Transverse colon (tissue), 4 donors: ENCODE measurements at regions not wholly inside any gene's neighbourhood (a gene's known extent, or its start where the extent isn't known, plus 50 kb on each side); places are given as distances from the start of the nearest gene placed in this dataset.

Experiments
- DNase-seq: peaks from one replicate; pipeline ENCODE4 v3.0.0-alpha.2; 2019
- H3K27ac ChIP-seq, 4 donors: fragments of 200-600 bp; sonication (generic); 2 replicates each; pipeline ENCODE4 v1.5.1; 2016 to 2018; ENCODE audit warnings: inconsistent platforms in 4 of 4
- H3K27me3 ChIP-seq: fragments of 200-600 bp; sonication (generic); 2 replicates; pipeline ENCODE4 v1.5.1; 2017; ENCODE audit warnings: inconsistent platforms
- H3K36me3 ChIP-seq, 4 donors: fragments of 200-600 bp; sonication (generic); 2 replicates each; pipeline ENCODE4 v1.5.1; 2017 to 2019; ENCODE audit warnings: inconsistent platforms in 4 of 4
- H3K4me1 ChIP-seq, 4 donors: fragments of 200-600 bp; sonication (generic); 2 replicates each; pipeline ENCODE4 v1.5.1; 2017 to 2020; ENCODE audit warnings: inconsistent platforms in 4 of 4
- H3K4me3 ChIP-seq, 4 donors: fragments of 200-600 bp; sonication (generic); 1 replicate in 1 of 4; 2 replicates in 3 of 4; pipeline versions ENCODE4 v1.5.1 to v1.6.1; 2017 to 2019; ENCODE audit warnings: inconsistent platforms in 4 of 4
- H3K9me3 ChIP-seq, 2 donors: fragments of 200-600 bp; sonication (generic); 2 replicates each; pipeline ENCODE4 v1.5.1; 2017 to 2019; ENCODE audit warnings: inconsistent platforms in 2 of 2
- EP300 ChIP-seq: sonication (generic); formaldehyde crosslinking; IDR thresholded peaks from one replicate; pipeline ENCODE4 v1.6.1; 2017; ENCODE audit warnings: antibody characterized with exemption, low read depth
- POLR2A ChIP-seq: fragments of 450-650 bp; IDR thresholded peaks from one replicate; pipeline ENCODE4 v1.6.1; 2016; ENCODE audit warnings: antibody characterized with exemption, mild to moderate bottlenecking, moderate library complexity
- POLR2AphosphoS5 ChIP-seq, 3 donors: sonication (generic); formaldehyde crosslinking; IDR thresholded peaks; one replicate each; pipeline ENCODE4 v1.6.1; 2016; ENCODE audit warnings: antibody characterized with exemption in 3 of 3
- WGBS, 2 donors: methylation state at CpG; one replicate each; pipeline ENCODE4 v1.1.5; 2018; ENCODE audit warnings: low coverage in 1 of 2; 5-methylcytosine and 5-hydroxymethylcytosine counted together
- in situ Hi-C, 4 donors: fragments of 200-750 bp; cut with MboI; loops; one replicate each; pipeline versions ENCODE4 v1.15.0 to v1.15.1; 2017; ENCODE audit warnings: low sequenced_read_pairs in 3 of 4, low pct_ligation_motif_present in 1 of 4, low pct_unique_long_range_greater_than_20kb in 1 of 4
- intact Hi-C: fragments of 100-400 bp; cut with DNase I; formaldehyde crosslinking; loops from one replicate; pipeline ENCODE4 v1.15.1; 2023; ENCODE audit warnings: low total_unique reads
- TF ChIP-seq, protein P1 (sequence below), 5 experiments: fragments of 200-600 bp in 3 of 5; fragments of 450-650 bp in 2 of 5; sonication (generic) in 3 of 5; IDR thresholded peaks; 1 replicate in 2 of 5; 2 replicates in 3 of 5; pipeline ENCODE4 v1.5.1; 2016 to 2017; ENCODE audit warnings: antibody characterized with exemption in 5 of 5, inconsistent platforms in 3 of 5, mild to moderate bottlenecking in 2 of 5, moderate library complexity in 1 of 5

GRCh38 chr6:166767230-166767629, 140.2 kb upstream of the RPS6KA2 start:
- DNase-seq = no peak

DNA sequence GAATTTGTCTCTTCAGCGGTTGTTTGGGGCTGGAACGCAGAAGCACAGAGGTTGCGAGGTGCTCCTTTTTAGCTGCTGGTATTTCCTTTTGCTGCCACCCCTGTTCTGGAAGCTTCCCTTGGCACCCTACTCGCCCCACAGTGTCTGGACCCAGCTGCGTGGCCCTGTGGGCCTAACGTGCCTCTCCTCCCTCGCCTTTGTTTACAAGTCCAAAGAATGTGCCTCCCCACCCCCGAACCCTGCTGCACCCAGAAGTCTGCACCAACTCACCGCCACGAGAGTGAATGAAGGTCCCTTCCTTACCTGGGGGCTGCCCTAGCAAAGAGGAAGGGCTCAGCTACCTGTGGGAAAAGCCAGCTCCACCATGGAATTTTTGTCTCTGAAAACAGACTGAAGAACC, 139.7 kb upstream of the RPS6KA2 start:
- no peaks in the 10 kb centered on the region for H3K36me3 ChIP-seq
- H3K27ac ChIP-seq = no peak overlapping the region
- DNase-seq = no peak
- in situ Hi-C loops = loop anchor here in 2 of 4 donors (25.0 kb wide), 1 partner anchor 371 kb away; no protein-coding TSS in a partner anchor
- no peak overlapping the region for H3K4me3 ChIP-seq
- no peaks in the 10 kb centered on the region for H3K27me3 ChIP-seq
- intact Hi-C loops = no loop called here
- 67 to 93% methylated on average over 3 to 10 of the region's 10 CpGs for WGBS, 2 donors
- no peak for TF ChIP-seq POLR2A
- no peak for TF ChIP-seq EP300
- TF ChIP-seq POLR2AphosphoS5 (IDR thresholded peaks at IDR 0.05) = no peak
- TF ChIP-seq, protein P1, sequence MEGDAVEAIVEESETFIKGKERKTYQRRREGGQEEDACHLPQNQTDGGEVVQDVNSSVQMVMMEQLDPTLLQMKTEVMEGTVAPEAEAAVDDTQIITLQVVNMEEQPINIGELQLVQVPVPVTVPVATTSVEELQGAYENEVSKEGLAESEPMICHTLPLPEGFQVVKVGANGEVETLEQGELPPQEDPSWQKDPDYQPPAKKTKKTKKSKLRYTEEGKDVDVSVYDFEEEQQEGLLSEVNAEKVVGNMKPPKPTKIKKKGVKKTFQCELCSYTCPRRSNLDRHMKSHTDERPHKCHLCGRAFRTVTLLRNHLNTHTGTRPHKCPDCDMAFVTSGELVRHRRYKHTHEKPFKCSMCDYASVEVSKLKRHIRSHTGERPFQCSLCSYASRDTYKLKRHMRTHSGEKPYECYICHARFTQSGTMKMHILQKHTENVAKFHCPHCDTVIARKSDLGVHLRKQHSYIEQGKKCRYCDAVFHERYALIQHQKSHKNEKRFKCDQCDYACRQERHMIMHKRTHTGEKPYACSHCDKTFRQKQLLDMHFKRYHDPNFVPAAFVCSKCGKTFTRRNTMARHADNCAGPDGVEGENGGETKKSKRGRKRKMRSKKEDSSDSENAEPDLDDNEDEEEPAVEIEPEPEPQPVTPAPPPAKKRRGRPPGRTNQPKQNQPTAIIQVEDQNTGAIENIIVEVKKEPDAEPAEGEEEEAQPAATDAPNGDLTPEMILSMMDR (IDR thresholded peaks at IDR 0.05) = no peak
- H3K4me1 ChIP-seq = no peaks in the 10 kb centered on the region
- no peaks in the 10 kb centered on the region for H3K9me3 ChIP-seq

More at GRCh38 chr6:166767230-166767629, 140.2 kb upstream of the RPS6KA2 start:
- no peaks in the 10 kb centered on the region for H3K27me3 ChIP-seq
- no peaks in the 10 kb centered on the region for H3K9me3 ChIP-seq
- H3K4me3 ChIP-seq = no peak overlapping the region
- 88 to 92% methylated on average over 10 to 16 of the region's 16 CpGs for WGBS, 2 donors
- no peak for TF ChIP-seq POLR2A
- TF ChIP-seq, protein P1 (IDR thresholded peaks at IDR 0.05) = no peak
- TF ChIP-seq POLR2AphosphoS5 (IDR thresholded peaks at IDR 0.05) = no peak
- TF ChIP-seq EP300 = no peak
- no peak overlapping the region for H3K27ac ChIP-seq
- no peaks in the 10 kb centered on the region for H3K36me3 ChIP-seq
- no peaks in the 10 kb centered on the region for H3K4me1 ChIP-seq
- intact Hi-C loops (no loop called here), in situ Hi-C loops (loop anchor here in 2 of 4 donors (25.0 kb wide), 1 partner anchor 370 kb away; no protein-coding TSS in a partner anchor)

DNA sequence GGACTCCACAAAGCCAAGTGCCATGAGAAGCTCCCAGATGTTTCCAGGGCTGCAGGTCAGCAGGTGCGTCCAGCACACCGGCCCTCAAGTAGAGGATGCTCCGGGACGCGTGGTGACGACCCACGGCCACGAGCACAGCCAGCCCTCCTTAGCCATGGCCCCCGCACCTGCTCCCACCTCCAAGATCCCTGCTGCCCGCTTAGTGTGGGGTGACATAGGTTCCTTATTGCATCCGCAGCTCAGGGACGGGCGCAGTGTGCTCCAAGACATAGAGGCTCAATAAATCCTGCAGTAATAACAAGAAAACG, 138.1 kb upstream of the RPS6KA2 start:
- no peaks in the 10 kb centered on the region for H3K9me3 ChIP-seq
- in situ Hi-C loops = loop anchor here in 2 of 4 donors (25.0 kb wide), 1 partner anchor 372 kb away; no protein-coding TSS in a partner anchor
- H3K4me3 ChIP-seq = no peak overlapping the region
- 81 to 93% methylated on average over 7 to 14 of the region's 14 CpGs for WGBS, 2 donors
- no peaks in the 10 kb centered on the region for H3K36me3 ChIP-seq
- no peak overlapping the region for H3K27ac ChIP-seq
- H3K27me3 ChIP-seq = no peaks in the 10 kb centered on the region
- no peak for DNase-seq
- intact Hi-C loops = no loop called here
- TF ChIP-seq, protein P1 (IDR thresholded peaks at IDR 0.05) = no peak
- no peak for TF ChIP-seq POLR2A
- no peak for TF ChIP-seq POLR2AphosphoS5 (IDR thresholded peaks at IDR 0.05)
- H3K4me1 ChIP-seq = no peaks in the 10 kb centered on the region

- intact Hi-C loops (no loop called here), in situ Hi-C loops (loop anchor here in 2 of 4 donors (25.0 kb wide), 1 partner anchor 373 kb away; no protein-coding TSS in a partner anchor)
- no peaks in the 10 kb centered on the region for H3K9me3 ChIP-seq
- no peaks in the 10 kb centered on the region for H3K27me3 ChIP-seq
- 91 to 96% methylated on average over 9 to 24 of the region's 24 CpGs for WGBS, 2 donors
- H3K4me3 ChIP-seq = no peak overlapping the region
- DNase-seq = no peak
- TF ChIP-seq, protein P1 (IDR thresholded peaks at IDR 0.05) = no peak
- TF ChIP-seq POLR2A = no peak
- TF ChIP-seq EP300 = no peak
- no peak for TF ChIP-seq POLR2AphosphoS5 (IDR thresholded peaks at IDR 0.05)
- H3K4me1 ChIP-seq = no peaks in the 10 kb centered on the region
- H3K27ac ChIP-seq = no peak overlapping the region
- no peaks in the 10 kb centered on the region for H3K36me3 ChIP-seq
Measured at GRCh38 chr6:166764473-166765233, 137.6 kb upstream of the RPS6KA2 start.
